PC-9 (cell line): ENCODE measurements at regions not wholly inside any gene's neighbourhood (a gene's known extent, or its start where the extent isn't known, plus 50 kb on each side); places are given as distances from the start of the nearest gene placed in this dataset.

Source experiments
- CTCF ChIP-seq: fragments of 200-600 bp; sonication (generic); conservative IDR thresholded peaks from 2 replicates; pipeline ENCODE4 v1.6.1; 2017; ENCODE audit warnings: mixed run types, antibody characterized with exemption, mild to moderate bottlenecking, moderate library complexity
- EZH2 ChIP-seq: fragments of 200-600 bp; sonication (generic); IDR thresholded peaks from 2 replicates; pipeline ENCODE4 v1.8.0; 2017; ENCODE audit warnings: antibody characterized with exemption, low read depth

- TF ChIP-seq CTCF (no peak), EZH2 (no peak)
Observed at GRCh38 chr6:21390532-21391213, 202.9 kb upstream of the SOX4 start.
